Fibroblast of skin of right quadriceps (primary cell): ENCODE measurements at regions not wholly inside any gene's neighbourhood (a gene's known extent, or its start where the extent isn't known, plus 50 kb on each side); places are given as distances from the start of the nearest gene placed in this dataset.
A peak's percentile ranks its signal among the peaks of the same experiment; 100 is the strongest.

Source experiments
- DNase-seq: peaks from one replicate; pipeline ENCODE4 v3.0.0-alpha.2; 2013

DNA sequence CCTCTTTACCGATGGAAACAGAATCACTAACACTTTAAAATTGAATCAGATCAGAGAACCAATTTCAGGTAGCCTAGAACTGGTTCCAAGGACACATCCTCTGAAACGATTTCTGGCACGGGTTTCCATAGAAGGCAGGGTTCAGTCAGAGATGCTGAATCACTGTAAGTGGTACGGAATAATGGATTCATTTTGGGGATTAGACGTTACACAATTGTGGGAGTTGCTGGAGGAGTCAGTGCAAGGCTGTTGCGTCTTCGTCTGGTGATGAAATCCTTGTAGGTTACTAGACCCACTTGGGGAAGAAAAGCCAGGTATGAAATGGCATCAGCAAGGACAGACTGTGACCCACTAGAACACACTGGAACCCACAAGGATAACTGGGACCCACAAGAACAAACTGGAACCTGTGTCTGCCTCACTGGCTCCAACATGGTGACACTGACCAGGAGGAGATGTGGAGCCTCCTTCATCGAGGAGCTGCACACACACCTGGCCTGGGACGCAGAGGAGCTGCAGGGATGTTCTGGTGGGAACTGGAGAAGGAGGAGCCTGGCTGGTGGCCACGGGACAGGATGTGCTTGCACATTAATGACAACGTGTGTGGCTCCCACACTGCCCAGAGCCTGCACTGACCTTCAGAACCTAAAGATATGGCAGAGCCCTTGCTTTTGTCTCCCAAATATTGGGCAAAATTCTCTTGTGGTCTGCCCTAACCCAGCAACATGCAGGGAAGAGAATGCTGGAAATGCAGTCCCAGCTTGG lies 105.1 kb downstream of the TRAPPC11 start:
- DNase-seq, result no peak

DNA sequence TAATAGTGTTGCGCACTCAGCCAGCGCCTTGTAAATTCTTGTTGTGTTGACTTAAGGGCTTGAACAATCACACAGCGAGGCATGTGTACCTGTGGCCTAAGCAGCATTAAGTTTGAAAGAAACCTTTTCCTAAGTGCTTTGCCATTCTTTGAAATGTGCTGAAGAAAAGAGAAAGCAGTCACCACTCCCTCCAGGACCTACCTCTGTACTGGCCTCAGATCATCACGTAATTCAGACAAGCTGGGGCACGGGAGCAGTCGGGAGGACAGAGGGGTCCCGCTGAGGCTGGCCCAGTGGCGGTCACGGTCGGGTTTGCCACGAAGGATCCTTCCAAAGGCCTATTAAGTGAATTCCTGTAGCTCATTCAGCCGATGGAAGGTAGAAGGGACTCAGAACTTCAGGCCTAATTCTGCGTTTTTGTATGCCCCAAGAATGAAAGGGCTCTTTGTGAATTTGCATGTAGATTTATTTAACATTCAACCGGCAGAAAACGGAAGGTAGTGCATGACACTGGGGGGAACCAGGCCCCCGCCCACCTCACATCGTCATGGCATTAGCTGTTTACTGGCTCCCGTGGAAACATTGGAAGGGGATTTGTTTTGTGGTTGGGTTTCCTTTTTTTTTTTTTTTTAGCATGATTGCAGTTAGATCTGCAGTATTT lies 106.3 kb downstream of the TRAPPC11 start:
- DNase-seq, result no peak

DNA sequence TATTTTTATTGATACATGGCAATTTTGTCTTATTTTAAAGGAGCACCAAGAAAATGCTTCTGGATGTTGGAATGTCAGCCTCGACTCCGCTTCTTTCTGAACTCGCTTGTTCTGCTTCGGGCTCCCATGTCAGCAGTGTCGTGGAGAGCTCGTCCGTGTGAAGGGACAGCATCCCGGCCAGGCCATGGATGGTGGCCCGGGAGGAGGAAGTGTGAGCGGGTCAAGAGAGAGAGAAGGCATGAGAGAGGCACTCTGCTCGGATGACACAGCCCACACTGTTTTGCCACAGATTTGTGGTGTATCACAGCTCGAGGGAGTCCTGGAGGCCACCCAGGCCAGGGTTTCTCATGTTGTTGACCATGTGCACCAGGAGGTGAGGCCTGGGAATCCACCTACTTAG lies 107.0 kb downstream of the TRAPPC11 start:
- no peak for DNase-seq

DNA sequence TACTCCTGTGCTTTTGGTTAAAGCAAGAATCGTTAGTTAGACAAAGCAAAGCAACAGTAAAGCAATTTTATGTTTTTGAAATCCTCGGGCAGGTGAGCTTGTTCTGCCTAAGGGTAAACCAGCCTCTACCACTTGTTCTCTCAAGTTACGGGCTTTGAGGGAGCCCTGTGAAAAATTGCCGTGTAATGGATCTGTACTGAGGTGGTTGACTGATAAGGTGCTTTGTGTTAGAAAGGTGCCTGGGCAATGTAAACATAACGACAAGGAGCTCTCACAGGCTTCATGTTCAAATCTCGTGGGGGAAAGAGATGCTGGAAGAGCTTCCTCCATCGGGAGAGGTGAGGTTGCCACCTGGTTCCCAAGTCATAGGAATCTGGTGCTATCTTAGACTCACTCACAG lies 111.8 kb downstream of the TRAPPC11 start:
- no peak for DNase-seq

DNA sequence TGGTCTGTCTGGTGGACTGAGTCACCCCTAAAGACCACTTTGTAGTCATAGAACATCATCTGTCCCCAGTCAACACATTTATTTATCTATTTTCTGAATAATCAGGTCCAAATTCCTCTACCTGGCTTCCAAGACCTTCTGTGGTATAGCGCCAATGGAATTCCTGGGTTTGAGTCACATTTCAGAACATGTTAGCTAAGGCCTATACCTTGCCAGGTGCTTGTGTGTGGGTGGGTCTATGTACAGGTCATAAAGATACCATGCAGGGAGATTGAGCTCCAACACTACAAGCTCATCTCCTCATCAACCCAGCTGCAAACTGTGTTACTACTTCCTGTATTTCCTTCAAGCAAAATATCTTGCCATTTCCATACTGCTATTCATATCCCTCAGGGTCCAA lies 113.3 kb downstream of the TRAPPC11 start:
- DNase-seq, result no peak

DNA sequence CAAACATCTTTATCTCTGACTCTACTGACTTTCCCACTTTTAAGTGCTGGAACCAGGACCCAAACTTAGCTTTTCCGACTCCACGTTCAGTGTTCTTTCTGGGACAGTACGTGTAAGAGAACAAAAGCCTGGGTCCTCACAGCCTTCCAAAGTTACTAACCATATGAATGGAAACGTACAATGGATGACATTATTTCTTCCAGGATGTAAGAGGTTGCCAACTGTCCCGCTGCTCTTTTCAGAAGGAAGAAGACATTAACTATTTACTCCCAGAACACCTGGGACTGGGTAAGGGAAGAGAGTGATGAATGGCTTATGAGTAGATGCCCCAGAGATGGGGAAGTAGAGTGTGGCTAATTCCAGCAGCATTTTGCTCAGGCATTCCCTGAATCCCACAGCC lies 114.7 kb downstream of the TRAPPC11 start:
- DNase-seq, result no peak

DNA sequence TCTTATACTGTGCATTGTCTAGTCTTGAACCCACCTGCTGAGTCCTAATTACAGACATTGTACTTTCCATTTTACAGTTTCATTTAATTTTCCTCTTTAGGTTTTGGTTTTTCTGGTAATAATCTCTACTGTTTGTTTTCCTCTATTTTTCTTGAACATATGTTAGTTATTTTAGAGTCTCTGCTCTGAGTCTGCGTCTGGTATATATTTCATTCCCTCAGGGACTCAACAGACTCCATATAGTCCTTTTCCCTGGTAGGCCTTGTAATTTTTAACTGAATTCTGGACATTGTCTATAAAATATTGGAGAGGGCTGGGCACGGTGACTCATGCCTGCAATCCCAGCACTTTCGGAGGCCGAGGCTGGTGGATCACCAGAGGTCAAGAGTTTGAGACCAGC lies 121.8 kb upstream of the STOX2 start:
- DNase-seq, result no peak

DNA sequence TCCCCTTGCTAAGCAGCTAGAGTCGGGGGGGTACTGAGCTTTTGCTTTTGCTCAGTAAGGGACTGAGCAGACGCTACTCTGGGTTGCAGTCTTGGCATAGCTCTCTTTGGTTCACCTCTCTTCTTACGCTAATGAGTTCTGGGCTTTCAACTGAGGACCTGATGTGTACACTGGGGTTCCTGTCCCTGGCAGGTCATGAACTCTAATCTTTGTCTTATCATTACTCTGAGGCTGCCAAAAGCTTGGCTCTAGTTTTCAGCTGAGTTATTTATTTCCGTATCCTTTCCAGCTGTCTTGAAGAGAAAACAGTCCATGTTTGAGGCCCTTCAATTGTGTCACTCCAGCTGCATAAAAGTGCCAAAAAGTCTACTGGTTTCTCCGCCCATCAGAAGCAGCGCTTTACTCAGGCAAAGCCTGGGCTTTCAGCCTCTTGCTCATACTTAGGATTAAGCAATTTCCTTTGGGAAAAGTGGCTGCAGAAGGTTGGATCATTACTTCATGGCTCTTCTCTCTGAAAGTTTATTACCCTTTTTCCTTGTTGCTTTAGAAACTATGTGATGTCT lies 121.0 kb upstream of the STOX2 start:
- peak; percentile 71 for DNase-seq

DNA sequence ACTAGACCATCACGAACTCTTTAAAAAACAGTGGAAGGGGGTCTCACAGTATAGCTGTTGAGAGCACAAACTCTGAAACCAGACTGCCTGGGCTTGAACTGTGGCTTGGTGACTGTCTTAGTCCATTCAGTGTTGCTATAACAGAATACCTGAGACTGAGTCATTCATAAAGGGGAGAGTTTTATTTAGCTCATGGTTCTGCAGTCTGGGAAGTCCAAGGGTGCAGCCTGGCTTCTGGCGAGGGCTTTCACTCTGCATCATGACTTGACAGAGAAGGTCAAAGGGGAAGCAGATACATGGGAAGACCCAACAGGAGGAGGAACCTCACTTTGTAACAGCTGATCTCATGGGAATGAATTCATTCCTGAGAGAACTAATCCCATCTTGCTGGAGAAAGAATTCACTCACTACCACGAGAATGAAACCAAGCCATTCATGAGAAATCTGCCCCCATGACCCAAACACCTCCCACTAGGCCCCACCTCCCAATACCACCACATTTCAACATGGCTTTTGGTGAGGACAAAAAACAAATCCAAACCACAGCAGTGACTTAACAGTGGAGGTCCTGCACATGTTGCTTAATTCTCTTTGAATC lies 116.7 kb upstream of the STOX2 start:
- DNase-seq, result no peak

DNA sequence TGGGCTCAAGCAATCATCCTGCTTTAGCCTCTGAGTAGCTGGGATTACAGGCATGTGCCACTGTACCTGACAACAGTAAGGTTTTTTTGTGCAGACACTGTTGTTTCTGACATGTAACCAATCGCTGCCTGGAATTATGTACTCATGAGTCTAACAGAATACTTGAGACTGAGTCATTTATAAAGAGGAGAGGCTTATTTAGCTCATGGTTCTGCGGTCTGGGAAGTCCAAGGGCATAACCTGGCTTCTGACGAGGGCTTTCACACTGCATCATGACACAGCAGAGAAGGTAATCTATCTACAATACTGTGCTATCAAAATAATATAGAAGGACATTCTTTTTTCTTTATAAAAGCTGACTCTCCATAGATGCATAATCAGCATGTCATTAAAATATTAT lies 115.5 kb upstream of the STOX2 start:
- no peak for DNase-seq

DNA sequence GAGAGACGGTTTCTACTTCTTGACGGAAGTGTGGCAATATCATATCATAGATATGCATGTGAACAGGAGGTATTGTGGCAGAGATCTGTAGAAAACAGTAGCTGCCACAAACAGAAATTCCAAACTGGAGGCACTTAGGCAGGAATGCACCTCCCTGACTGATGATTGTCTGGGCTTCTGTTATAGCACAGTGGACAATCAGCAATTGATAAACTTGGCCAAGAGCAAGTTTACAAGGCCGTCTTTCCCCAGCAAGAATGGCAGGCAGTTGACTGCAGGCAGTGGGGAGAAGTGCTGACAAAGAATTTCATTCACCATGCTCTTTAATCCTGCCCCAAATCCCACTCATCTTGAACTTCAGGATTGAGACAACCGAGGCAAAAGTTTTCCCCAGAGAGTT lies 114.4 kb upstream of the STOX2 start:
- DNase-seq, result no peak

DNA sequence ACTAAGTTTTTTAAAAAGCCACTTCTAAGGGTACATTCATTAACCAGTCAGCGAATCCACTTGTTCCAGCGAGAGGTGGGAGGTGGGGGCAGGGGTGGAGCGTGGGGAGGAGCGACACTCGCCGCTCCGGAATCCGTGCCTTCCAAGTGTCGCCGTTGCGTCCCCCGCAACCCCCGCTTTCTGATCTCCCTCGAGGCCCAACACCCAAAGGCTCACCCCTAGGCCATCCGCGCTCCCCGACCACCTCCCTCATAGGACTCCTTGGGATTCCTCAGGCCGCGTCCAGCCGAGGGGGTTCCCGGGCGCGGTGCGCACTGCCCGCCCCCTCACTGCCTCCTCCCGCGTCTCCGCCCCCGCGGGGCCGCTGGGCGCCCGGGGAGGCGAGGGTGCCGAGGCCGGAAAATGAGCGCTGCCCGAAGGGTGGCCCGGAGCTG lies 108.1 kb upstream of the STOX2 start:
- no peak for DNase-seq

DNA sequence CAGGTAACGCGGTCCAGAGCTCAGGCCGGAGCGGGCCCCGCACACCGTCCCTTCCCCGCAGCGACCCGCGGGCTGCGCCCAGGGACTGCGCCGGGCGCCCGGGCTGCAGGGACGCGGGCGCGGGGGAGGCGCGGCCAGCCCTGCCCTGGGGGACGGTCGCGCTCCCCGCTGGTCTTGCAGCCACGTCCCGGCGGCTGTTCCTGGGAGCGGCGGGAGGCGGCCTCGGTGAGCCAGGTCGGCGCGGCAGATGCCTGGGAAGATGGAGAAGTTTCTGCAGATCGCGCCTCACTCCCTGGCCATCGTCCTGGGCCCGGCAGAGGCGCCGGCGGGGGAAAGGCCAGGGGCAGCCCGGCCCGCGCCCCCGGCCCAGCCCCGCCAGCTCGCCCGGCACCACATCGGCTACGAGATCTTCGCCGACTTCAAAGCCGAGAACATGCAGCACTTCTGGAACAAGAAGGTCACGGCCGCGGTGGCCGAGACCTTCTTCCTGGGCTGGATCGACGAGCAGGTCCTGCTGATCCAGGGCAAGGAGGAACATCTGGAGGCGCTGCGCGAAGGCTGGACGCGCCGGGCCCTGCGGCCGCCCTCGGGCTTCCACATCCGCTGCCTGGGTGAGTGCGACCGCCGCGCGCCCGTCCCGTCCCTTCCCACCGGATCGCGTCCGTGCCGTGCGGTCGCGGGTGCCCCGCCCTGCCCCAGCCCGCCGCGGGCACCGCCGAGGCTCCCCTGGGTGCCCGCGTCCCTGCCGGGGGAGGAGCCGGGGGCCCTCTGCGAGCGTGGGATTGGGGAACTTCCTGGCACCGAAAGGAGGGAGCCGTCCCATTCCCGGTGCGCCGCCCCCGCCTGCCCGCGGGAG lies 107.4 kb upstream of the STOX2 start:
- no peak for DNase-seq

DNA sequence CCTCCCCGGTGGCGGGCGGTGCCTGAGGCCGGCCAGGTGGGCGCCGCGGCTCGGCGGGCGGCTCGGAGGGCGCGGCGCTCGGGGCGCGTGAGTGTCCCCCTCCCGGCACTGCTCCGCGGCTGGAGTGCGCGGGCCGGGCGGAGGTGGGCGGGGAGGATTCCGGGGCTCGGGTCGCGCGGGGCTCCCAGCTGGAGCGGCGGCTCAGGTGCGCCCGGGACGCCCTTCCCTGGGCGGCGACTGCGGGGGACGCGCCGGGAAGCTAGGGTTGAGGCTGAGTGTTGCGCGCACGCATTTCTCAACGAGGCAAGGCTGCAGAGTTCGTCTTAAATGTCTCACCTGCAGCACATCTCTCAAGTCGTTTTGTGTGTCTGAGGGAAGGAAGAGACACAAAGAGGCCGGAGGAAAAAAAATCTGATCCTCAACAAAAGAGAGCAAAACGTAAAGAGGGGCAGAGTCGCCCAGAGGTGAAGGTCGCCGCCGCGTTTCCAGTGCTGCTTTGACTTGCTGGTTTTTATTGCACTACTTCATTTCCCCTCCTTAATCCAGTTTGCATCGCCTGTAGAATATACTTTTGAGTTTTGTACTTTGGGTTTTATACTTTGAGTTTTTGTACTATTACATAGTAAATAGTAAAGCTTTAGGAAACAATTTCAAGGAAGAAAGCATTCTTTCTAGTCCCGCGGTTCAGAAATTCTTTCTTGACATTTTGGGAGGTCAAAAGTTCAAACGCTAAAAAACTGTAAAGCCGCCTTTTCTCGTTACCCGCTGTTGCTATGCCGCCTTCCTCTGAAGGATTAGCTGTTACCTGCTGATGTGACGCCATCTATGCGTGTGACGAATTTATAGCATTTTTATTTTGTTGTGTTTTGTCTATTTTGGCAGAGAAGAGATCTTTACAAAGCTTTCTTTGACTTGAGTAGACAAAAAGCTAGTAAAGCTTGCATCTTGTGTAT lies 106.5 kb upstream of the STOX2 start:
- no peak for DNase-seq

DNA sequence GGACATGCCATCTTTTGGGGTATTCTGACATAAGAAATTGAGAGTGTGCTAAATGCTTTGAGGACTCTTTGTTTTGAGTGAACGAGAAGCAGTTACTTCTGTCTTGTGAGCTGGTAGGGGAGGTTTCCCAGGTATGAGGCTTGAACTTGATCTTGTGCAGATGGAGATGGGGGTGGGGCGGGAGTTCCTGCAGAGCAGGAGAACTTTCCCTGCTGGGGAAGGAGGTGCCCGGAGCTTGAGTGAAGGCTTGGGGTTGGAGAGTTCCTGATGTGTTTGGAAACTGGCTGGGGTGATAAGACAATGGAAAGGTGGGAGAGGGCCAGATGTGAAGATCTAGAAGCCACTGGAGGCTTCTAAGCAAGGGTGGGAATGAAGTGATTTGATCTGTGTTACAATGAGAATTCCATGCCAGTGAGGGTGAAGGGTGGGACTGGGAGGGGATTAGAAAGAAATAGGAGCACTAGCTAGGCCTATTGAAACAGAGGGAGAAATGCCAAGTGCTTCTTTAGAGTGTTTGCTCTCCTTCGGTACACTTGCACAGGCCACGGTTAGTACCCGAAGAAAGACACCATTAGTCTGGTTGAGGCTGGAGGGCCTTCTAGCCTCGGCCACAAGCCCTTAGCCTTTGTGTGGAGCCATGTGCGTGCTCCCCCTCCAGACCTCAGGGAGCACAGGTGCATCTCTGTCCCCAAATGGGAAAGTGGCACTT lies 103.5 kb upstream of the STOX2 start:
- no peak for DNase-seq

DNA sequence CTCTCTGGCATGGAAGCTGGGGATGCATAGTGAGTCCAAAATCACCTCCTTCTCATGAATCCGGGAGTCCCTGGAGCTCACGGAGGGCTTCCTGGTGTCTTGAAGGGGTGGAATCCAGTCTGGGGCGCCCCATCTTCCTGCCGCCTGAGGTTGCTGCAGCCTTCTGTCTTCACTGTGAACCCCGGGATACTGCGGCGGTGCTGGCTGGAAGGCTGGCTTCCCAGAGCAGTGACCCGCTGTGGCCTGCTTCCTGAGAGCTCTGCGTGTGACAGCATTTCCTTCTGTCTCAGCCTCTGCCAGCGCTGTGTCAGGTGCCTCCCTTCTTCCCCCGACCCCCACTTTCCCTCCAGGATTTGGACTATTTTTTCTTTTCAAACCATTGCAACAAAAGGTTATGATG lies 98.8 kb upstream of the STOX2 start:
- no peak for DNase-seq

DNA sequence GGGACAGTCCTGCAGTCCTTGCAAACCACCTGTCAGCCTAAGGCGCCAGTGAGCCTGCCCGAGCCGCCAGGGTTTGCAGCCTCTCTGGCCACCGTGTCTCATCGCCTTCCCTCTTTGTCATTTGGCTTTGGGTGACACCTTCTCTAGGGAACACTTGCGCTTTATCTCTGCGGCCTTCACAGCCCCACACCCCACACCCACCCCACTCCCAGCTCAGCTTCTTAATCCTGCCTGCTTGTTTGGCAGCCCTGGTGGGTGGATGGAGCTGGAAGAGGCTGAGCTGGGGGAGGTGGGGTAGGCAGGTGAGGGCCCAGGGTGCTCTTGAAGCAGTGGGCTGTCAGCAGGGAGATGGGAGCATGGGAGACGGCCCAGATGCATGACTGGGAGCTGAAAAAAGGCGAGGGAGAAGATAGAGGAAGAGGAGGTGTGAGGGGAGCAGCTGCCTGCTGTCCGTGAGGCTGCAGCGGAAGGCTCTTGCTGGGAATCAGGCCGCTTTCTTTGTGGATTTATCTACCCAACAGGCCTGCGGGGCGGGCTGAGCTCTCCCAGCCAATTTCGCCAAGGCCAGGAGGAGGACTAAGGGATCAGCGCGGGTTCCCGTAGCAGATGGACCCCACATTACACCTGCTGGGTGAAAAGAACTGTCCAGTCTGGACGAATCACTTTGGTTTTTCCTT lies 97.5 kb upstream of the STOX2 start:
- DNase-seq, result no peak

DNA sequence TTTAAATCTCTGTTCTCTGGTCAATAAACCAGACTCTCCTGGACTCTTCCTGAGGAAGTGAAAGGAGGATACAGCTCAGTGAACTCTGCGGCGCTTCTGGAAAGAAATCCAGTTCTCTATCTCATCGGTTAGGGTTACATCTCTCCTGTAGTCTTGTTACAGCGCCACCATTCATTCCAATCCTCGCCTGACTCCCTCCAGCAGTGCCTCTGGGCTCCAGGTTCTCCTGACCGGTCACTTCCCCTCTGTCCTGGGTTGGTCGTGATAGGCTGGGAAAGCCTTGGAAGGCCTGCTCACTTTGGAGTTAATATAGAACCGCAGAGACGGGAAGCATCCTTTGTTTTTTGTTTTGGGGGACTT lies 97.0 kb upstream of the STOX2 start:
- DNase-seq, result no peak

DNA sequence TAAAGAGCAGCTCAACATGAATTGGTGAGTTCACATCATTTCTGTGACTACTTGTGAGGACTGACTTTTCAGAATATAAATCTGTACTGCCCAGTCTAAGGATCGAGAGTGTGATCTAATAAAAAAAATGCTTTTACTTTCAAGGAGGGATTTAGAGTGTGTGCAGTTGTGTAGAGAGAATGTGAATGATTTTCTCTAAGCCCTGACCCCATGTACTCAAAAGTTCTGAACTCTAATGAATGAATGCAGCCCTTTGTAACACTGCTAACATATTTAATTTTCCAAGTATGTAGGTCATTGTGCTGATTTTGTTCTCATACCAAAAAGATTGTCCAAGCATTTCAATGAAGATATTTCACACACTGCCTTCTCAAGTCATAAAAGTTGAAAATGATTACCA lies 92.5 kb upstream of the STOX2 start:
- no peak for DNase-seq

DNA sequence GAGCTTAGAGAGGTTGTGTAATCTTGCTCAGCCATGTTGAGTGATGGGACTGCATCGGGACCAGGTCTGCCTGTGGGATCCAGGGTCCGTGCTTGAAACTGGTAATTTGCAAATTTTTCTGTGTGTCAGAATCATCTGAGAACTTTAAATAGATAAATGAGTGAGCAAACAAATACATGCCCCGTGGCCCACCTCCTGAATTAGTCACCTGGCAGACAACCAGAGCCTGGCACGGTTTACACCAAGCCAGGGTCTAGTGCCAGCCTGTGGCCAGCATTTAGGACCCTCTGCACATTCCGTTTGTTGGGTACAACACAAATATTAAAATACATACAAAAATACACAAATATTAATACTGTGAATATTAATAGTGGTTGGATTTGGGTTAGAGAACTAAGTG lies 90.6 kb upstream of the STOX2 start:
- DNase-seq, result no peak

DNA sequence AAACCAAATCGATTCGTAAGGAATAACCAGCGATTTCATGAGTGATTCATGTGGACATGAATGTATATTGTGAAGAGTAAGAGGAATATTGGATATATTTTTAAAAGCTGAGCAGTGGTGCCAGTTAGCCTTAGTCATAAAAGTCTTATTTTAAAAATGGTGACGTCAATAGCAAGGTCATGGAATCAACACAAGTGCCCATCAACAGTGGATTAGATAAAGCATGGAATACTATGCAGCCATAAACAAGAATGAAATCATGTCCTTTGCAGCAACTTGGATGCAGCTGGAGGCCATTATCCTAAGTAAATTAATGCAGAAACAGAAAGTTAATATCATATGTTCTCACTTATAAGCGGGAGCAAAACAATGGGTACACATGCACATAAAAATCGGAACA lies 89.0 kb upstream of the STOX2 start:
- no peak for DNase-seq
